ENCODE measurements at regions not wholly inside any gene's neighbourhood (a gene's known extent, or its start where the extent isn't known, plus 50 kb on each side); places are given as distances from the start of the nearest gene placed in this dataset.

DNA sequence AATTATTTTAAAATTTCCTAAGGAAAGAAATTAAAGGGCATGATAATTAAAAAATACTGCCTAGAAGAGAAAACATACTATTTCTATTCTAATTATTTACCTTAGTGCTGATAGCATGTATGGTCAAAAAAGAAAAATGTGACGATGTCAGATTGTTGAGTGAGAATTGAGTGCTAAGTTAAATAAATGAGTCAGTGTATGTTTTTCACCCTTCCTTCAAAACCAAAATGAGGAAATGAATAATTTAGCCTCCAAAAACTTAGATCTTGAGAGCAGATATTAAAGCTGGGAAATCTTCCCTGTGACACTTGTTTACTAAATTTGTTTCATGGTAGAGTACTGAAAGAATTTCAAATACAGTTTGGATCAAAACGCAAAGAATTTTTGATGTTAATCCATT lies 58.6 kb upstream of the NYAP2 start:
- DNase-seq = no peak

DNA sequence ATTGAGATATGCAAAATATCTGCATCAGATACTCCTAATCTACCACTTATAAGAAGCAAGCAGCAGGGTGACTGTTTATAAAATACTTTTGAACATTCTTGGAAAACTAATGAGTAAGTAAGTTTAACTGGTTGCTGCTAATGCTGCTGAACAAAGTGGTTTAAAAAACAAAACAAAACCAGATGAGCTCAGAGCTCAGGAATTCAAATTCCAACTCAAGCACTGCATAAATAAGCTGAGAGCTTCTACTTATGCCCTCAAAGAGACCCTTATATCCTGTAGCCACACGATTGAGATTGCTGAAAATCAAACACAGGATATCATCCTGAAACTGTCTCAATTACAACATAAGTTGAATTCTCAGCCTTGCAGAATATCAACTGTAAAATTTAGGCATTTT lies 62.3 kb upstream of the NYAP2 start:
- DNase-seq = peak; percentile 81

DNA sequence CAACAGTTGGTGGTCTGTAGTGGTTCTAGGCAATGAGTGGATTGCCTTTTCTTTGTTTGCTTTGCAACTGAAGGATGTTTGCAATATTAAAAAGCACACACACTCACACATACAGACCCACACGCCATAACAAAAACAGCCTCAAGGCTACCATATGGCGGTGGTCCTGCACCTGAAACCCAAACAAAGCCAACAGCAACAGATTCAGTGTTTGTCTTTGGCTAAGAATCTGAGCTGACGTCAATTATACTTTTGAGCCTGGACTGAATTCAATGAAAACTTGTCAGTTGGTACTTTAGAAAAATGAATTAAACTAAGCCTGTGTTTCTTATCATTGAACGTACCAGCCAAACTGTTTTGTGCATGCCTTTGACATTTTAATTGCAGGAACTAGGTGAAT lies 65.0 kb upstream of the NYAP2 start:
- no peak for DNase-seq

DNA sequence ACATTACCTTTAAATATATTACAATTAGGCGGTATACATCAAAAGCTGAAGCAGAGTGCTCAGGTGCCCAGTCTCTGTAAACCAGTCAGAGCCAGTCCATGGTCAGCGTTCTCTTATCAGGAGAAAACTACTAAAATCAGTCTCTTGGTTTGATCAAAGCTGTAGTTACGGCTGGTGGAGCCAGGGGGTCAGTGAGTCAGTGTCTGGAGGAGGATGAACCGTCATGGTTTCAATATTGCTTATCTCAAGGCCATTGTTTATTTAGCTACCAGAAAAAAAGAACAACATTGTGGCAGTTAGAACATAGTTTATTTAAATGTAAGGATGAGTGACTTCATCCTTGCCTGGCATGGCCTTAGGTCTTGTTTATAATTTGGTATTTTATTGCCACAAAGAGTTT lies 71.3 kb upstream of the NYAP2 start:
- DNase-seq = no peak

GRCh38 chr2:225326969-225327368 lies 72.5 kb upstream of the NYAP2 start:
- DNase-seq = peak; percentile 7

DNA sequence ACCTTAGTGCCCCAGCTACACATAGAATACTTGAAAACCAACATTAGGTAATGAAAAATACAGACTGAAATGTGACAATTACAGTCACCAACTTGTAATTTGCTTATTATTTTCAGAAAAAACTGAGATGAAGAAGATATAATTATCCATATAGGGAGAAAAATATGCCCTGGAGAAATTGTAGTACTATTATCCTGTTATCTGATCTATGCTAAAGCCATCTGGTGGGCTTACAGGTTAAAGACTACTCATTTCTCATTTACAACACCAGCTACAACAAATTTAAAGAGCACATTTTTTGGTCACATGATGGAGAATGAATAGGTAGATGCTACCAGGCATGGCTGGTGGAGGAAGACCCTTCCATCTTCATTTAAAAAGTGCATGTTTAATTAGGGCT lies 79.6 kb upstream of the NYAP2 start:
- no peak for DNase-seq

GRCh38 chr2:225318440-225318839 lies 81.1 kb upstream of the NYAP2 start:
- DNase-seq = no peak

DNA sequence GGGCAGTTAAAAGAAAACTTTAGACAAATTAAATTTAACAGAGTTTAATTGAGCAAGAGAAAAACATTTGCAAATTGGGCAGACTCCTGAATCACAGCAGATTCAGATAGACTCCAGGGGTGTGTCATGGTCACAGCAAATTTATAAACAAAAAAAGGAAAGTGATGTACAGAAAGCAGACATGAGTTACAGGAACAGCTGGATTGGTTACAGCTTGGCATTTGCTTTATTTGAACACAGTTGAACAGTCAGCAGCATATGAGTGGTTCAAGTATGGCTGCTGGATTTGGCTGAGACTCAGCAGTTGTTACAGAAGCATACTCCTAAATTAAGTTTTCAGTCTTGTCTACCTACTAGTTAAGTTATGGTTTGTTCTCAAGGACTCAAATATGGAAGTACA lies 82.3 kb upstream of the NYAP2 start:
- no peak for DNase-seq

DNA sequence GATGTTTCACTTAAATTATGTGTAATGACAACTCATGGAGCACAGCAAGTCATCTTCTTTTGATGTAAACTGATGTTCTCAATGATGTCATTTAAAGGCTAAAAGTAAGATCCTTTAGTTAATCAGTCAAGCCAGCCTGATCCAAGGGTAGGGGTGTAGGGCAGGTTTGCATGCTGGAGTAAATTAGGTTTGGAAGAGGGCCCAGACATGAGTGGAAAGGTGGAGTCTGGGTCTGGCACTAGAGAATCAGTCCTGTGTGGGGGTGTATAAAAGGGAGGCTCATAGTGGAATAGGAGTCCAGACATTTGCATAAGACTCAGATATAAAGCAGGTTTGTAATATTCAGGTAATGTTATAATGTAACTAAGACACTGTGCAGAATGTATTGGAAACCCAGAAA lies 88.8 kb upstream of the NYAP2 start:
- no peak for DNase-seq

DNA sequence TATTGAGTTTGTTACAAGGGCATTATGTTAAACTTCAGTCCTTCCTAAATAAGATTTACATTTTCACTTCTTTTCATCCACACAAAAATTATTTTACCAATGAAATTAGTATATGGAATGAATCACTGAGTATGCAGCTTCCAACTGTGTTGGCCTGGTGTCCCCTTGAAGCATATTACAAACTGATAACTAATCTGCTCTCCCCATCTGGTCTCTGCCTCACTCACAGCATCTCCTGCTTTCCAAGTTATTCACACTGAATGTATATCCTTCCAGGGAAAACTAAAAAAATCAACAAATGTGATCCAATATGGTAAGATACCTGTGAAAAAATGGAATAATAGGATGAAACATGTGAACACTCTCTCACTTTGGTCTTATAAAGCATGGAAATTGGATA lies 90.0 kb upstream of the NYAP2 start:
- no peak for DNase-seq

- DNase-seq = no peak
Measured at GRCh38 chr2:225296951-225297350, 102.6 kb upstream of the NYAP2 start.

- DNase-seq = no peak
Measured at GRCh38 chr2:225295102-225295501, 104.4 kb upstream of the NYAP2 start.

- DNase-seq = no peak
Measured at GRCh38 chr2:225293638-225294037, 105.9 kb upstream of the NYAP2 start.

DNA sequence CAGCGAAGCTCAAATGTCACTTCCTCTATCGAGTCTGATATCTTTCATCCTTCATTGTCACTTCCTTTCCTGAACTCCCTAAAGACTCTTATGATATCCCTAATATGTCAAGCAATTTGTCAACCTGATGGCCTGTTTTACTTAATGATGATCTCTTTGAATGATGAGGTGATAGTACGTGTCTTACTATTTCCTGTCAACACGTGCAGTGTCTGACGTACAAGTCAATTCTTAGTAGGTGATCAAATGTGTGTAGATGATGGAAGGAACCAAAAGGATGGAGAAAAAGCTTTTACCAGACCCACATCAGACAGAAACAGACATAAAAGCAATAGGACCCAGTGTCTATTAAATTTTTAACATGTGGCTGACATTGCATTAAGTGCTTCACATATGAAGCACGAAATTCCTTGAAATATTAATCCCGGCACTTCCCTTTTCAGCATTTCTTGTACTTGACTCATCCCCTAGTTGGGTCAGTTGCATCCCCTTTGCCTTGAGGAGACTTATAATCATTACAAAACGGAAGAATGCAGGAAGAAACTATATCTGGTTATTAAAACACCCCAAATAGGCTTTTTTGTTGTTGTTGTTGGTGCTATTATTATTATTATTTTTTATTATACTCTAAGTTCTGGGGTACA lies 108.6 kb upstream of the NYAP2 start:
- peak; percentile 21 for DNase-seq

- no peak for DNase-seq
Measured at GRCh38 chr2:225289659-225290058, 109.9 kb upstream of the NYAP2 start.

DNA sequence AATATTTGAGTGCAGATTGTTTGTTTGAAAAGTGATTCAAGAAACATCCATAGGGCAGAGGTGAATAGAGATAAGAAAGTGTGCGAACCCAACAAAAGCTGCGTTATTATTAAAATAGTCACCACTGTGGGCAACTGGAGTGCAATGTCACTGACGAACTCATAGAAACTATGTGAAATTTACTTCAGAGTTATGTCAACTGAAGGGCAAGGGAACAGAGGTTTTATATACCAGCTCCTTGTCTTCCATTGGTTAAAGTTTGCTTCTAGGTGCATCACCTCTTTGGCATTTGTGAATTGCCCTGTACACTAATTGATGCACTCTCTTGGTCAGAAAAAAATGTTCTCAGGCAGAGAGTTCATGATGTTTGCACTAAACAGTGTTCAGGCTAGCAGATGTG lies 110.5 kb upstream of the NYAP2 start:
- no peak for DNase-seq

DNA sequence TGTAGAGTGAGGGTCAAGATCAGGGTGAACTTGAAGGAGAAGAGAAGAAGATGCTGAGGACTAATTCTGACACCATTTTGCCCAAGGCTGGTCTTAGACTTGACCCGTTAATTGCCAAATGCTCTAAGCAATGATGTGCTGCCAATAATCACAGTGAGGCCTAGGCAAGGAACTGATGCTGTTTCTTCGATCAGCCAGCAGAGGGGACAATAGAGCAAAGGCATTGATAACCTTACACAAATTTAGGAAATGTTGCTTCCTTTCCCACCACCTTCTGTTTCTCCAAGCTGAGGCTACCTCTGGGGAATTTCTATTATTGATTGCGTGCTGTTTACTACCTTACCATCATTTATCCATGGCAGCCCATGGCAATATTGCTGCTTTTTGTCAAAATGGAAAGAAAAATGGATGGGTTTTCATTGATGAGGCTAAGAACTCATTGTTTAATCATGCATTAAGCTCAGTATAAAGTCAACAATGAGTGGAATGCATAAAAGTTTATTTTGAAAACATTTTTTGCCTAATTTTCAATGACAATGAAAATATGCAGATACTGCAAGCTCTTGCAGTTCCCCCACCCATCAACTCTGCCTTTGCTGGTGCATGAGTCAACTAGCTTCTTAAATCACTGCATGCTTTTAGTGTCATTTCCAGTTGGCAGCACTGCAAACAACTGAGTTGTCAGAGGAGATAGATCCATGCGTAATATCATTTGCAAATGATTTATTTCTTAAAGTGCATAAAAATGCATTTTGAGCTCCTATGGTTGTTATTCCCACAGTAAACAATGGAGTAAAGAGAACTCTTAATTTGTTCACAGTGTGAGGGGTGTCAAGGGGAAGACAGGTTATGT lies 116.4 kb upstream of the NYAP2 start:
- peak; percentile 34 for DNase-seq

GRCh38 chr2:225276207-225276606 lies 123.3 kb upstream of the NYAP2 start:
- DNase-seq = no peak

DNA sequence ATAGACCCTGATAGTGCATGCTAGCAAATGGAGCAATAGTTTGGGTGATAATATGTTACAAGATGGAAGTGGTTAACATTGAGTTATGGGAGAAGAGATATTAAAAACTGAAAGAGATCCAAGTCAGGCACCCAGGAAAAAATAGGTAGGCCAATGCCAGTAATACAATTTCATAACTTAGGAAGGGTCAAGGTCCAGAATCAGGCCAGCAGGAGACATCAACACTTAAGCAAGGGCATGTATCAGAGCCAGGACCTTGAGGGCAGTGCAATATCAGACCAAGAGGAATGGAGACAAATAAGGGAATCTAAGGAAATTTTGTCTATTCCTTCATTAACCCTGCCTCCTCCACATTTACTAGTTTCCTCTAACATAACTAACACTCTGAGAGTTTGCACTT lies 124.1 kb upstream of the NYAP2 start:
- DNase-seq = no peak

DNA sequence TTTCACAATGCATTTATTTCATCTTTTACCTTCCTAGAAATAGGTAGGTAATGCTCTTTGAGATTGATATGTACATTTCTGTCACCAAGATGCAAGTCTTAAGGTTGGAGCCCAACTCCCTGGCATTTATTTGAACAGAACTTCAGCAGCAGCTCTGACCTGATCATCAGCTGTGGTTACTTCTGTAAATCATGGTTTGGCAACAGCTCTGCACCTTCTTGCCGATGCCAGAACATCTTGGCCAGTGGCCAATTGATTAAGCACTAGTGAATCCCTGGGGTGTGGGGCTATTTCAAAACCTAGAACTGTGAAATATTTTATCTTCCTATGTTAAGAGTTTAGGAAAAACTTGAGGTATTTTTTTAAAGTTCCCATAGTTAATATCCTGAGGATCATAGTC lies 124.8 kb upstream of the NYAP2 start:
- peak; percentile 28 for DNase-seq

DNA sequence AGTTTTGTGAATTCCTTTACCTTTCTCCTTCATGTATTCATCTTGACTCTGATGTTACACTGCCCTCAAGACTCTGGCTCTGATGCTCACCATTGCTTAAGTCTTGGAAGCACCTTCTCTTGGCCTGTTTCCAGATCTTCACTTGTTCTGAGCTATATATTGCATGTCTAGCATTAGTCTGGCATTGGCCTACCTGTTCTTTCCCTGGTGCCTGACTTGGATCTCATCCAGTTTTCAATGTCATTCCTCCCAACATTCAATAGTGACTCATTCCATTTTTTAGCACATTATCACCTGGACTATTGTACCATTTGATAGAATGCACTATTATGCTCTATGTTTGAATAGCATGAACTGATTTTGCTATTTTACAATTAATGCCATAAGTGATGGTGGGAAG lies 127.3 kb upstream of the NYAP2 start:
- no peak for DNase-seq

- peak; percentile 51 for DNase-seq
Measured at GRCh38 chr2:225270861-225271260, 128.6 kb upstream of the NYAP2 start.

DNA sequence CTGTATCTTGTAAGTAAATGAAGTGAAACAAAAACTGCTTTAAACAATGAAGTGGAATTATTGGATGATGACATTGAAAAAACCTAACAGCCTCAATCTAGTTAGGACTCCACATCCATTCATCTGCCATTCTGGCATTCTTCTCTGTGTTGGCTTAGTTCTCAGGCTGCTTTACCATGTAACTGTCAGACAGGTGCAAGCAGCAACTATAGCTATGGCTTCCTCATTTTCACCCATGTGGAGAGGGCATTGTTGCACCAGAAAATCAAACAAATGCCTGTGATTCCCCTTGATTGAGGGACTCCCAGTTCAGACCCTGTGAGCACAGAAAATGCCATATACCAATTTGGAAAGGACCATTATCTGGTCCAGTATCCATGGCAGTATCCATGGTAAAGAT lies 129.5 kb upstream of the NYAP2 start:
- DNase-seq = no peak

- no peak for DNase-seq
Measured at GRCh38 chr2:225254363-225254762, 145.1 kb upstream of the NYAP2 start.

- no peak for DNase-seq
Measured at GRCh38 chr2:225244933-225245332, 154.6 kb upstream of the NYAP2 start.
